ENCODE measurements at regions not wholly inside any gene's neighbourhood (a gene's known extent, or its start where the extent isn't known, plus 50 kb on each side); places are given as distances from the start of the nearest gene placed in this dataset.
"Not testable (repeated sequence)": the region's sequence is repeated elsewhere in the genome, so short reads cannot be mapped to it uniquely, and the experiment has no call there.

- Histone ChIP-seq H3K4me3 (ENCODE audit: low read length) (no peak overlapping the region), H3K27ac (ENCODE audit: low read length) (no peak overlapping the region), H3K27me3 (ENCODE audit: control insufficient read depth, insufficient read depth) (no peaks in the 10 kb centered on the region), H3K9me3 (ENCODE audit: control insufficient read depth, low read length) (no peaks in the 10 kb centered on the region), H3K4me1 (ENCODE audit: control insufficient read depth, insufficient read depth, low read length) (no peaks in the 10 kb centered on the region)
- intact Hi-C loops (cut with DNase I) = no loop called here
- 27% methylated on average over 4 of the region's 4 CpGs for WGBS
- no peak for DNase-seq
- ATAC-seq = no peak
These were observed 324.8 kb downstream of the CYLC2 start for GRCh38 chr9:103319979-103320378.

DNA sequence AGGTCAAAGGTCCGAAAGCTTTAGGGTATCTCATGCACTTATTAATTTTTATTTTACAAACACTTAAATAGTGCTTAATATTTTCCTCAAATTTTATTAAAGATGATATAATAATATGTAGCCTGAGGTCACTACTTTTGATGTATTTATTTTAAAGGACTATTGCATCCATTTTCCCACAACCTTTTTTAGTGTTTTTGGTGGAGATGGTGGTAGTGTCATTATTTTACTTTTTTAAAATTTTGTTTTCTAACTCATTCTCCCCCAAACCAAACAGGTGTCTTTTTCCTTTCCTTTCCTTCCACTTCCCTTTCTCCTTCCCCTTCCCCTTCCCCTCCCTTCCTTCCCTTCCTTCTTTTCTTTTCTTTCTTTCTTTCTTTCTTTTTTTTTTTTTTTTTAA is 328.6 kb downstream of the CYLC2 start:
- DNase-seq (no peak), ATAC-seq (no peak)
- no peaks in the 10 kb centered on the region for H3K9me3 ChIP-seq (ENCODE audit: control insufficient read depth, low read length)
- intact Hi-C loops (cut with DNase I) = no loop called here
- no peaks in the 10 kb centered on the region for H3K27me3 ChIP-seq (ENCODE audit: control insufficient read depth, insufficient read depth)
- no peak overlapping the region for H3K27ac ChIP-seq (ENCODE audit: low read length)
- no peaks in the 10 kb centered on the region for H3K4me1 ChIP-seq (ENCODE audit: control insufficient read depth, insufficient read depth, low read length)
- 92% methylated on average over 1 of the region's 1 CpG for whole genome bisulfite sequencing
- H3K4me3 ChIP-seq (ENCODE audit: low read length) = no peak overlapping the region

- no peak overlapping the region for H3K4me3 ChIP-seq (ENCODE audit: low read length)
- no peaks in the 10 kb centered on the region for H3K9me3 ChIP-seq (ENCODE audit: control insufficient read depth, low read length)
- DNase-seq (no peak), ATAC-seq (no peak)
- H3K27me3 ChIP-seq (ENCODE audit: control insufficient read depth, insufficient read depth) = no peaks in the 10 kb centered on the region
- H3K4me1 ChIP-seq (ENCODE audit: control insufficient read depth, insufficient read depth, low read length) = no peaks in the 10 kb centered on the region
- H3K27ac ChIP-seq (ENCODE audit: low read length) = no peak overlapping the region
- WGBS = 54% methylated on average over 3 of the region's 3 CpGs
- intact Hi-C loops (cut with DNase I) = no loop called here
These were observed 340.3 kb downstream of the CYLC2 start for GRCh38 chr9:103335461-103335860.

DNA sequence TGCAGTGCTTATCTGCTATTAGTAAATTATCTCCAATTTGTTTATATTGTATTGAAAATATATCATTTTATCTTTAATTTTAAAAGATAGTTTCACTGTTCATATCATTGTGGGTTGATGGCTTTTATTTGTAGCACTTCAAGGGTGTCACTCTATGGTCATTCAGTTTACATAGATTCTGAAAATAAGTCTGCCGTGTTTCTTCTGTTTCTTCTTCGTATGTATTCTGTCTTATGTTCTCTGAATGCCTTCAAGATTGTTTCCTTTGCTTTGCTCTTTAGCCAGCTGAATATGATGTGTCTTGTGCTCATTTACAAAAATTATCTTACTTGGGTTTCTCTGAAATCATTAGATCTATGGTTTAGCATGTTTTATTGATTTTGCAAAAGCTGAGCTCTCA is 359.9 kb downstream of the CYLC2 start:
- no peak for ATAC-seq
- H3K4me1 ChIP-seq (ENCODE audit: control insufficient read depth, insufficient read depth, low read length) = no peaks in the 10 kb centered on the region
- no peak overlapping the region for H3K4me3 ChIP-seq (ENCODE audit: low read length)
- intact Hi-C loops (cut with DNase I) = no loop called here
- 89% methylated on average over 2 of the region's 2 CpGs for WGBS
- H3K27me3 ChIP-seq (ENCODE audit: control insufficient read depth, insufficient read depth) = no peaks in the 10 kb centered on the region
- no peak overlapping the region for H3K27ac ChIP-seq (ENCODE audit: low read length)
- no peaks in the 10 kb centered on the region for H3K9me3 ChIP-seq (ENCODE audit: control insufficient read depth, low read length)
- no peak for DNase-seq

- DNase-seq; H3K4me3 ChIP-seq (ENCODE audit: low read length); ATAC-seq; H3K27ac ChIP-seq (ENCODE audit: low read length); intact Hi-C loops (cut with DNase I); H3K9me3 ChIP-seq (ENCODE audit: control insufficient read depth, low read length); H3K4me1 ChIP-seq (ENCODE audit: control insufficient read depth, insufficient read depth, low read length); H3K27me3 ChIP-seq (ENCODE audit: control insufficient read depth, insufficient read depth): not testable (repeated sequence)
- WGBS = 83% methylated on average over 3 of the region's 3 CpGs
These were observed 362.8 kb downstream of the CYLC2 start for GRCh38 chr9:103357980-103358379.

DNA sequence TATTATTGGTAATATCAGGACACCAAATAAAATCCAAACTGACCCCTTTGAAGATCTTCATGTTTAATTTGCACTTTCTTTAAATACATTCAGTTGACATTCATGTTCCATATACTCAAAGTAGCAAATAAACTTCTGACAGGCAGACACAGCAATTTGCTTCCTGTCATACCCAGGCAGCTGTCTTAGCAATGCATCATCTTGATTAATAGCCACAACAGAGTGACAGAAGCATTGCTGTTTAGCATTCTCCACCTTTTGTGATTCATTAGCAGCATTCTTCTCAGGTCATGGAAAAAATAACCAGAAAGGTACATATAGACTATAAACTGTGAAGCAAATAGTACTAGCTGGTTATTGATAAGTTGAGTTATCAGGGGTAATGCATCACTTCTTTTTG is 366.8 kb downstream of the CYLC2 start:
- no peak overlapping the region for H3K27ac ChIP-seq (ENCODE audit: low read length)
- no peak for DNase-seq
- intact Hi-C loops (cut with DNase I) = no loop called here
- no peak for ATAC-seq
- no peaks in the 10 kb centered on the region for H3K9me3 ChIP-seq (ENCODE audit: control insufficient read depth, low read length)
- no peaks in the 10 kb centered on the region for H3K4me1 ChIP-seq (ENCODE audit: control insufficient read depth, insufficient read depth, low read length)
- no peak overlapping the region for H3K4me3 ChIP-seq (ENCODE audit: low read length)
- no peaks in the 10 kb centered on the region for H3K27me3 ChIP-seq (ENCODE audit: control insufficient read depth, insufficient read depth)

DNA sequence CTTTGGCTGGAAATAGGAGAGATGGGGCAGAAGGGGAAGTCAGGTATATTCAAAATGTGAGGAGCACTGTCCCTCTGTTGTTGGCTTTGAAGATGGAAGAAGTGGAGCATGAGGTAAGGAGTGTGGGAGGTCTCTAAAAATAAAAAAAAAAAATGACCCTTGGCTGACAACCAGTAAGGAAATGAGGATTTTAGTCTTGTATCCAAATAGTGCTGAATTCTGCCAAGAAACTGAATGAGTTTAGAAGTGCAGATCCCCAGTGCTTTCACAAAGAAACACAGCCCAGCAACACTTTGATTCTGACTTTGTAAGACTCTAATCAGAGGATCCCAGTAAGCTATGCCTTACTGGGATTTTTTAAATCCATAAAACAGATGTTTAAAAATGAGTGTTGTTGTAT is 367.9 kb downstream of the CYLC2 start:
- Histone ChIP-seq H3K4me3 (ENCODE audit: low read length) (no peak overlapping the region), H3K4me1 (ENCODE audit: control insufficient read depth, insufficient read depth, low read length) (no peaks in the 10 kb centered on the region), H3K27me3 (ENCODE audit: control insufficient read depth, insufficient read depth) (no peaks in the 10 kb centered on the region), H3K9me3 (ENCODE audit: control insufficient read depth, low read length) (no peaks in the 10 kb centered on the region), H3K27ac (ENCODE audit: low read length) (no peak overlapping the region)
- DNase-seq = no peak
- ATAC-seq = no peak
- intact Hi-C loops (cut with DNase I) = no loop called here

- no peak overlapping the region for H3K4me3 ChIP-seq (ENCODE audit: low read length)
- ATAC-seq (no peak), DNase-seq (no peak)
- H3K27me3 ChIP-seq (ENCODE audit: control insufficient read depth, insufficient read depth) = no peaks in the 10 kb centered on the region
- H3K9me3 ChIP-seq (ENCODE audit: control insufficient read depth, low read length) = no peaks in the 10 kb centered on the region
- H3K27ac ChIP-seq (ENCODE audit: low read length) = no peak overlapping the region
- WGBS = 77% methylated on average over 2 of the region's 2 CpGs
- intact Hi-C loops (cut with DNase I) = no loop called here
- no peaks in the 10 kb centered on the region for H3K4me1 ChIP-seq (ENCODE audit: control insufficient read depth, insufficient read depth, low read length)
These were observed 369.6 kb downstream of the CYLC2 start for GRCh38 chr9:103364753-103365152.

GRCh38 chr9:103371152-103371551 is 376.0 kb downstream of the CYLC2 start:
- no peaks in the 10 kb centered on the region for H3K9me3 ChIP-seq (ENCODE audit: control insufficient read depth, low read length)
- WGBS = 92% methylated on average over 5 of the region's 5 CpGs
- no peaks in the 10 kb centered on the region for H3K4me1 ChIP-seq (ENCODE audit: control insufficient read depth, insufficient read depth, low read length)
- no peak overlapping the region for H3K4me3 ChIP-seq (ENCODE audit: low read length)
- H3K27ac ChIP-seq (ENCODE audit: low read length) = no peak overlapping the region
- intact Hi-C loops (cut with DNase I) = no loop called here
- no peaks in the 10 kb centered on the region for H3K27me3 ChIP-seq (ENCODE audit: control insufficient read depth, insufficient read depth)
- ATAC-seq = no peak
- no peak for DNase-seq

DNA sequence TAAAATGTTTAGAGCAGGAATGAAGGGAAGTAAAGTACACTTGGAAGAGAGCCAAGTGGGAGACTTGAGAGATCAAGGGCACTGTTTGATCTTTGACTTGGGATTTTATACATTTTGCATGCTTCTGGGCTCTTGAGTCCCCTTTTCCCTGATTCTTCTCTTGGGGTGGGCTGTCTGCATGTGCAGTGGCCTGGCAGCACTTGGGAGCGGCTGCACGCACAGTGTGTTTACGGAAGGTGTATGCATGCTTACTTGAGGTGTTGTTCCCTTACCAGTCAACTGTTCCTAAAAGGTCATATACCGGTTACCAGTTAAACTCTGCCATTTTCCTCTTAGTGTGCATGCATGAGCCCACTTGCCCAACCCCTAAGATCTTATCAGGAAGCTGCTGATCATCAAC is 377.7 kb downstream of the CYLC2 start:
- no peak for DNase-seq
- no peaks in the 10 kb centered on the region for H3K9me3 ChIP-seq (ENCODE audit: control insufficient read depth, low read length)
- intact Hi-C loops (cut with DNase I) = no loop called here
- H3K27me3 ChIP-seq (ENCODE audit: control insufficient read depth, insufficient read depth) = no peaks in the 10 kb centered on the region
- no peak for ATAC-seq
- 96% methylated on average over 4 of the region's 4 CpGs for WGBS
- H3K4me3 ChIP-seq (ENCODE audit: low read length) = no peak overlapping the region
- no peaks in the 10 kb centered on the region for H3K4me1 ChIP-seq (ENCODE audit: control insufficient read depth, insufficient read depth, low read length)
- no peak overlapping the region for H3K27ac ChIP-seq (ENCODE audit: low read length)

GRCh38 chr9:103377667-103378066 is 382.5 kb downstream of the CYLC2 start:
- Histone ChIP-seq H3K9me3 (ENCODE audit: control insufficient read depth, low read length) (no peaks in the 10 kb centered on the region), H3K4me1 (ENCODE audit: control insufficient read depth, insufficient read depth, low read length) (no peaks in the 10 kb centered on the region), H3K4me3 (ENCODE audit: low read length) (no peak overlapping the region), H3K27ac (ENCODE audit: low read length) (no peak overlapping the region), H3K27me3 (ENCODE audit: control insufficient read depth, insufficient read depth) (no peaks in the 10 kb centered on the region)
- DNase-seq (no peak), ATAC-seq (no peak)
- intact Hi-C loops (cut with DNase I) = no loop called here

DNA sequence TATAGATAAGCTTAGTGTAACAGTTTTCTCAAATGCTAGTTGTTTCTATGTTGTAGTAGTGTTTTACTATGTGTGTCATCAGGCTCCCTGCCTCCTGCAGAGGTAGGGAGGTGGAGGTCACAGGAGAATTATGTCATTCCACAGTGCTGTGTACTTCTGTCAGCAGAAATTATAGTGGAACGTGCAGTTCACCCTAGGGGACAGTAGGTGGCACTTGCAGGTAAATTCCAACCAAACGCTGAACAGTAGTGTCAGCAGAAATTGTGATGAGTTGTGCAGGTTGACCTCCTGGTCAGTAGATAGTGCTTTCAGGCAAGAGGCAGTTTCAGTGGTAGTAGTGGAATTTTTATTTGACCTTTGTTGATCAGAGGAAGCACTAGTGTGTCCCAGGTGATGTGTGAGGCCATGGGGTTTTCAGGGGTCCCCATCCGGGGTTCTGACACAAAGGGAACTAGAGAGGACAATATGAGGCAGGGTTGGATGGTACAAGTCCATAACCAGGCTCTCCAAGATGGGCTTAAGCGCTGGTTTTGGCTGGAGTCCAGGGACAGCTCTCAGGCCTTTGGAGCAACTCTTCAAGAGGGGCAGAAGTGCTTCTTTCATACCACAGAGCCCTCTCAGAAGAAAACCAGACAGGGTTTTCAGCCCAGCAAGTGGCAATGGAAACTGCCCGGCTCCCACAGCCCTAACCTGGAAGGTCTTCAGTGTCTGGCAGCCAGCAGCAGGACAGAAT is 402.9 kb downstream of the CYLC2 start:
- intact Hi-C loops (cut with DNase I) = no loop called here
- WGBS = 51% methylated on average over 5 of the region's 5 CpGs

More for the DNA sequence above, 402.9 kb downstream of the CYLC2 start:
- no peak overlapping the region for H3K27ac ChIP-seq (ENCODE audit: low read length)
- H3K27me3 ChIP-seq (ENCODE audit: control insufficient read depth, insufficient read depth) = no peaks in the 10 kb centered on the region
- DNase-seq (peak in 1 of 3 donors; percentile 9), ATAC-seq (peak; percentile 35 to 38)
- H3K4me3 ChIP-seq (ENCODE audit: low read length) = no peak overlapping the region
- H3K4me1 ChIP-seq (ENCODE audit: control insufficient read depth, insufficient read depth, low read length) = no peaks in the 10 kb centered on the region
- H3K9me3 ChIP-seq (ENCODE audit: control insufficient read depth, low read length) = no peaks in the 10 kb centered on the region

Data from right cardiac atrium (tissue), 5 donors.